Activated CD4-positive, alpha-beta T cell treated with anti-CD3 and anti-CD28 coated beads, Interleukin-10, Interleukin-2, amounts not matched to agents 100 ng/mL and 50 ng/mL, durations not matched to agents 16 hours and 8 hours (primary cell): ENCODE measurements at regions not wholly inside any gene's neighbourhood (a gene's known extent, or its start where the extent isn't known, plus 50 kb on each side); places are given as distances from the start of the nearest gene placed in this dataset.
"Not testable (repeated sequence)": the region's sequence is repeated elsewhere in the genome, so short reads cannot be mapped to it uniquely, and the experiment has no call there.

Source experiments
- DNase-seq: peaks from one replicate; pipeline ENCODE4 v3.0.0-alpha.2; 2020

- DNase-seq: no peak
Observed at GRCh38 chr11:38538866-38539680, 1941.0 kb upstream of the RAG2 start.

GRCh38 chr11:38530226-38530625, 1932.2 kb upstream of the RAG2 start:
- no peak for DNase-seq

- DNase-seq: no peak
Observed at GRCh38 chr11:38524945-38525344, 1926.9 kb upstream of the RAG2 start.

GRCh38 chr11:38517991-38518390, 1920.0 kb upstream of the RAG2 start:
- DNase-seq: no peak

- DNase-seq: not testable (repeated sequence)
Observed at GRCh38 chr11:38512830-38513229, 1914.8 kb upstream of the RAG2 start.

GRCh38 chr11:38510041-38510440, 1912.0 kb upstream of the RAG2 start:
- DNase-seq: no peak

GRCh38 chr11:38503876-38504275, 1905.8 kb upstream of the RAG2 start:
- DNase-seq: no peak

- no peak for DNase-seq
Observed at GRCh38 chr11:38498721-38499120, 1900.7 kb upstream of the RAG2 start.

GRCh38 chr11:38491986-38492385, 1894.0 kb upstream of the RAG2 start:
- DNase-seq: no peak

GRCh38 chr11:38481391-38481790, 1883.4 kb upstream of the RAG2 start:
- no peak for DNase-seq

- no peak for DNase-seq
Observed at GRCh38 chr11:38476808-38477575, 1879.0 kb upstream of the RAG2 start.

GRCh38 chr11:38461751-38462150, 1863.7 kb upstream of the RAG2 start:
- no peak for DNase-seq

GRCh38 chr11:38460896-38461295, 1862.9 kb upstream of the RAG2 start:
- no peak for DNase-seq

GRCh38 chr11:38460429-38460828, 1862.4 kb upstream of the RAG2 start:
- no peak for DNase-seq

GRCh38 chr11:38456371-38456770, 1858.3 kb upstream of the RAG2 start:
- DNase-seq: no peak

- DNase-seq: no peak
Observed at GRCh38 chr11:38448284-38448683, 1850.2 kb upstream of the RAG2 start.

GRCh38 chr11:38446336-38446735, 1848.3 kb upstream of the RAG2 start:
- no peak for DNase-seq

- DNase-seq: no peak
Observed at GRCh38 chr11:38438091-38438490, 1840.1 kb upstream of the RAG2 start.

- no peak for DNase-seq
Observed at GRCh38 chr11:38425578-38425977, 1827.5 kb upstream of the RAG2 start.

GRCh38 chr11:38423042-38423441, 1825.0 kb upstream of the RAG2 start:
- DNase-seq: no peak

- no peak for DNase-seq
Observed at GRCh38 chr11:38416141-38416540, 1818.1 kb upstream of the RAG2 start.

- no peak for DNase-seq
Observed at GRCh38 chr11:38411149-38411548, 1813.1 kb upstream of the RAG2 start.

- no peak for DNase-seq
Observed at GRCh38 chr11:38402063-38402462, 1804.0 kb upstream of the RAG2 start.

GRCh38 chr11:38392176-38392575, 1794.1 kb upstream of the RAG2 start:
- DNase-seq: no peak
